GM12878 (cell line): ENCODE measurements at regions not wholly inside any gene's neighbourhood (a gene's known extent, or its start where the extent isn't known, plus 50 kb on each side); places are given as distances from the start of the nearest gene placed in this dataset.

Experiments
- ATAC-seq: fragments of 200-7000 bp; cut with Tn5 transposase; 3 replicates; pipeline ENCODE4 v1.9.1; 2020; ENCODE audit warnings: mild to moderate bottlenecking, moderate library complexity
- BruUV-seq: library from RNA; stranded (reverse); fragments of 400-500 nt; replicated peaks from 2 replicates; lab custom pipeline; 2021; lab: Mats Ljungman, UMichigan
- CTCF ChIA-PET: fragments of 300-600 bp; sonication (Branson Sonifier 250); formaldehyde crosslinking; extraction: SDS; loops from one replicate; lab custom pipeline; 2021; ENCODE audit warnings: inconsistent platforms; lab: Yijun Ruan, JAX
- POLR2A ChIA-PET: fragments of 350-600 bp; formaldehyde crosslinking; extraction: SDS; loops from one replicate; lab custom pipeline; 2021; ENCODE audit warnings: inconsistent platforms; lab: Charles Lee
- RAD21 ChIA-PET: fragments of 300-600 bp; sonication (Branson Sonifier 250); formaldehyde crosslinking; loops from one replicate; lab custom pipeline; 2023; ENCODE audit warnings: antibody characterized with exemption; ENCODE audit not compliant: unreplicated experiment; lab: Charles Lee
- SMC1A ChIA-PET: fragments of 300-600 bp; sonication (Branson Sonifier 250); formaldehyde crosslinking; loops from one replicate; lab custom pipeline; 2023; ENCODE audit not compliant: unreplicated experiment, uncharacterized antibody; lab: Charles Lee
- DNase-seq: peaks from one replicate; pipeline ENCODE4 v3.0.0-alpha.2; 2011; ENCODE audit warnings: low read depth, low spot score
- FAIRE-seq: peaks from 3 replicates; lab custom pipeline; 2011; peaks lifted over from hg19 to GRCh38; lab: Jason Lieb, UNC
- H2AFZ ChIP-seq: 2 replicates; pipeline ENCODE4 v1.6.0; 2011; ENCODE audit warnings: low read depth, low read length, control low read depth; ENCODE audit not compliant: control insufficient read depth
- H3K27ac ChIP-seq: 2 replicates; pipeline ENCODE4 v1.5.1; 2011; ENCODE audit warnings: control low read depth; ENCODE audit not compliant: control insufficient read depth, insufficient read depth
- H3K27me3 ChIP-seq, 2 experiments: replicated peaks in 1 of 2; 2 replicates each; pipeline versions ENCODE4 v1.6.0 to v1.6.1; 2011; ENCODE audit warnings: low read length in 1 of 2; ENCODE audit not compliant: control insufficient read depth in 2 of 2, insufficient read depth in 2 of 2
- H3K36me3 ChIP-seq, 2 experiments: 2 replicates each; pipeline ENCODE4 v1.5.1; 2011; ENCODE audit warnings: low read length in 1 of 2; ENCODE audit not compliant: control insufficient read depth in 2 of 2, insufficient read depth in 2 of 2
- H3K4me1 ChIP-seq: 2 replicates; pipeline ENCODE4 v1.6.1; 2011; ENCODE audit warnings: mild to moderate bottlenecking, low read length, moderate library complexity, mixed read lengths; ENCODE audit not compliant: control insufficient read depth, insufficient read depth
- H3K4me2 ChIP-seq: 2 replicates; pipeline ENCODE4 v1.6.0; 2011; ENCODE audit warnings: control low read depth; ENCODE audit not compliant: control insufficient read depth, insufficient read depth
- H3K4me3 ChIP-seq: fragments of 200-600 bp; sonication (generic); 2 replicates; pipeline ENCODE4 v1.5.1; 2016
- H3K79me2 ChIP-seq: 2 replicates; pipeline ENCODE4 v1.6.0; 2011; ENCODE audit warnings: low read length; ENCODE audit not compliant: control insufficient read depth, insufficient read depth
- H3K9ac ChIP-seq: 2 replicates; pipeline ENCODE4 v1.8.0; 2011; ENCODE audit warnings: low read length, control low read depth, mixed read lengths; ENCODE audit not compliant: control insufficient read depth, insufficient read depth
- H3K9me3 ChIP-seq: replicated peaks from 3 replicates; pipeline ENCODE4 v1.5.1; 2011; ENCODE audit warnings: mild to moderate bottlenecking, low read length; ENCODE audit not compliant: control insufficient read depth, insufficient read depth
- H4K20me1 ChIP-seq: 2 replicates; pipeline ENCODE4 v1.6.0; 2011; ENCODE audit not compliant: control insufficient read depth, insufficient read depth
- BMI1 ChIP-seq: fragments of 450-650 bp; IDR thresholded peaks from 2 replicates; pipeline ENCODE4 v1.6.1; 2016; ENCODE audit warnings: mild to moderate bottlenecking, moderate library complexity, borderline replicate concordance
- CHD1 ChIP-seq: IDR thresholded peaks from 2 replicates; pipeline ENCODE4 v1.6.1; 2012; ENCODE audit warnings: low read depth, low read length, improper control_type of control experiment
- IKZF2 ChIP-seq, 2 experiments: fragments of 450-650 bp; IDR thresholded peaks; 2 replicates each; pipeline ENCODE4 v1.6.1; 2017; ENCODE audit warnings: mild to moderate bottlenecking in 2 of 2, moderate library complexity in 2 of 2
- MTA2 ChIP-seq: fragments of 450-650 bp; IDR thresholded peaks from 2 replicates; pipeline ENCODE4 v1.6.1; 2016; ENCODE audit warnings: low read depth, mild to moderate bottlenecking, moderate library complexity
- NR2C1 ChIP-seq: fragments of 450-650 bp; IDR thresholded peaks from 2 replicates; pipeline ENCODE4 v1.6.1; 2017; ENCODE audit warnings: antibody characterized with exemption, mild to moderate bottlenecking, moderate library complexity
- NR2F1 ChIP-seq: fragments of 450-650 bp; conservative IDR thresholded peaks from 2 replicates; pipeline ENCODE4 v1.6.1; 2017; ENCODE audit warnings: mild to moderate bottlenecking
- RAD51 ChIP-seq: fragments of 450-650 bp; IDR thresholded peaks from 2 replicates; pipeline ENCODE4 v1.6.1; 2016; ENCODE audit warnings: moderate library complexity, mild to moderate bottlenecking, inconsistent platforms
- SREBF1 ChIP-seq: IDR thresholded peaks from 2 replicates; pipeline ENCODE4 v1.6.1; 2012; ENCODE audit warnings: mild to moderate bottlenecking, low read length
- TAF1 ChIP-seq: IDR thresholded peaks from 2 replicates; pipeline ENCODE4 v1.6.1; 2011; ENCODE audit warnings: mild to moderate bottlenecking, low read depth, low read length, borderline replicate concordance
- TBL1XR1 ChIP-seq: IDR thresholded peaks from 2 replicates; pipeline ENCODE4 v1.6.1; 2012; ENCODE audit warnings: low read depth, low read length, improper control_type of control experiment
- TCF12 ChIP-seq: IDR thresholded peaks from 2 replicates; pipeline ENCODE4 v1.6.1; 2011; ENCODE audit warnings: low read depth, mild to moderate bottlenecking, low read length
- YBX1 ChIP-seq: fragments of 450-650 bp; IDR thresholded peaks from 2 replicates; pipeline ENCODE4 v1.6.1; 2016; ENCODE audit warnings: antibody characterized with exemption
- ZNF24 ChIP-seq: fragments of 450-650 bp; IDR thresholded peaks from 2 replicates; pipeline ENCODE4 v1.6.1; 2017; ENCODE audit warnings: antibody characterized with exemption, mild to moderate bottlenecking
- WGBS: methylation state at CpG from one replicate; pipeline ENCODE4 v1.1.6; 2016; ENCODE audit warnings: low lambda C conversion rate; ENCODE audit not compliant: insufficient replicate concordance, insufficient coverage; ENCODE audit errors: missing lambda C conversion rate; 5-methylcytosine and 5-hydroxymethylcytosine counted together
- in situ Hi-C: fragments of 300-500 bp; cut with MboI; formaldehyde crosslinking; loops from 9 replicates; pipeline ENCODE4 v1.14.3; 2018; ENCODE audit warnings: mixed read lengths
- intact Hi-C: fragments of 100-400 bp; cut with micrococcal nuclease; formaldehyde crosslinking; loops from one replicate; pipeline ENCODE4 v1.14.2; 2022; ENCODE audit not compliant: unreplicated experiment
- TF ChIP-seq, protein P1 (sequence below): IDR thresholded peaks from 2 replicates; pipeline ENCODE4 v1.6.1; 2011; ENCODE audit warnings: mild to moderate bottlenecking, low read depth, low read length, moderate library complexity; ENCODE audit not compliant: insufficient replicate concordance
- TF ChIP-seq, protein P2 (sequence below): IDR thresholded peaks from 2 replicates; pipeline ENCODE4 v1.6.1; 2011; ENCODE audit warnings: borderline replicate concordance, low read depth, mild to moderate bottlenecking, moderate library complexity, mixed read lengths, low read length; ENCODE audit not compliant: insufficient read depth; ENCODE audit errors: extremely low read length

DNA sequence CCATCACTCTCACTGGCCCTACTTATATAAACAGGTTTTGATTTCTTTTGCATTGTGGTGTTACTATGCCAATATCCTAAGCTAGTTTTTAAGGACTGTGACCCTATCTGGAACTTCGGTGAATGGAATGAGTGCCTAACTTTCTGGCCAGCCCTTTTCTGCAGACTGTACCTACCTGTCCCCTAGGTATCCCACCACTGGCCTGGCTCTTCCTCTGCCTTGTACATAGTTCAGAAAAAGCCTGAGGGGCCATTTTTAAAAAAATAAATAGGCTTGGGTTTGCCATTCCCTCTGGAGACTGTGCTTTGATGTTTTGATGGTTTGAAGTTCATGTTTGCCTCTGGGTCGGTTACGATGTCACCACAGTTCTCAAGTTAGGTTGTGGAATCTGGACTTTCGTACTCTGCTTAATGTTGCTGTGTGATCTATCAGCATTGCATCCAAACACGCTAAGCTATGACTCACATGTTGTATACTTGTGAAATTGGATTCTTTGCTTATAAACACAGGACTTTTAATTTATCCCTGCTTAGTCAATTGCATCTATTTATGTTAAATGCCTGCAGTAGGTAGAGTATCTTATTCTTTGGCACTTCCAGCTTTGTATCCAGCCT, 182.0 kb downstream of the ANKRD50 start:
- TF ChIP-seq NR2F1 (no peak), YBX1 (no peak), NR2C1 (no peak)
- TF ChIP-seq, protein P1, sequence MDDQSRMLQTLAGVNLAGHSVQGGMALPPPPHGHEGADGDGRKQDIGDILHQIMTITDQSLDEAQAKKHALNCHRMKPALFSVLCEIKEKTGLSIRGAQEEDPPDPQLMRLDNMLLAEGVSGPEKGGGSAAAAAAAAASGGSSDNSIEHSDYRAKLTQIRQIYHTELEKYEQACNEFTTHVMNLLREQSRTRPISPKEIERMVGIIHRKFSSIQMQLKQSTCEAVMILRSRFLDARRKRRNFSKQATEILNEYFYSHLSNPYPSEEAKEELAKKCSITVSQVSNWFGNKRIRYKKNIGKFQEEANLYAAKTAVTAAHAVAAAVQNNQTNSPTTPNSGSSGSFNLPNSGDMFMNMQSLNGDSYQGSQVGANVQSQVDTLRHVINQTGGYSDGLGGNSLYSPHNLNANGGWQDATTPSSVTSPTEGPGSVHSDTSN, result no peak
- RAD21 ChIA-PET, result no interaction called here
- DNase-seq (no peak), ATAC-seq (no peak), FAIRE-seq (no peak)
- H3K27me3 ChIP-seq, result no peaks in the 10 kb centered on the region; a peak in 1 of 4 replicates
- H3K9me3 ChIP-seq, result no peaks in the 10 kb centered on the region
- H2AFZ ChIP-seq, result no peak overlapping the region
- no peak overlapping the region for H3K4me2 ChIP-seq
- WGBS, result 40% methylated on average over 5 of the region's 5 CpGs
- H4K20me1 ChIP-seq, result no peaks in the 10 kb centered on the region; the same call in 1 of the 2 replicates
- CTCF ChIA-PET, result no interaction called here
- no peaks in the 10 kb centered on the region for H3K4me1 ChIP-seq
- SMC1A ChIA-PET, result no interaction called here
- H3K36me3 ChIP-seq, result no peaks in the 10 kb centered on the region
- BruUV-seq, result no TSS peak
- in situ Hi-C loops, result no loop called here
- no peak overlapping the region for H3K27ac ChIP-seq
- no peaks in the 10 kb centered on the region for H3K79me2 ChIP-seq
- POLR2A ChIA-PET, result no interaction called here
- no peak overlapping the region for H3K4me3 ChIP-seq
- intact Hi-C loops, result no loop called here
- no peak overlapping the region for H3K9ac ChIP-seq

DNA sequence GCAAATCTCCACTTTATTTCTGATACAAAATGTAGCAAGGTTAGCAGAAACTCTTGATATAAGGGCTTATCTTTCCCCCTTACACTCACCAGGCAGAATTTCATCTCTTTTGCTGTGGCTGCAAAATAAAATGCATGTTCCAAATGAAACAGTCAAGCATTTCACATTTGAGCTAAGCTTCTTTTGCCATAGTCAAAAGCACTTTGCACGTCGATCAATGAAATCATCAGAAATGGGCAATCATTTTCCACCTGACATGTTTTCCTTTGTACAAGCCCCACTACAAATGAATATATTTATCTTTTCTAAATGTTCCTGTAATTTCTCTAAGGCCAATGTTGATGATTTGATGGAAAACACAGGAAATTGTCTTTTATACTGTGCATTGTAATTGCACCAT, 178.4 kb downstream of the ANKRD50 start:
- no peak overlapping the region for H3K4me3 ChIP-seq
- no peaks in the 10 kb centered on the region for H3K9me3 ChIP-seq
- SMC1A ChIA-PET, result interaction anchor here (0.7 kb wide), 1 partner anchor 403 kb away, joined by 4 read pairs; no protein-coding TSS in a partner anchor
- CTCF ChIA-PET, result no interaction called here
- BruUV-seq, result no TSS peak
- 98% methylated on average over 2 of the region's 2 CpGs for WGBS
- H3K27me3 ChIP-seq, result no peaks in the 10 kb centered on the region; a peak in 1 of 4 replicates
- no peak overlapping the region for H2AFZ ChIP-seq
- no peak for DNase-seq
- no peaks in the 10 kb centered on the region for H3K4me1 ChIP-seq
- intact Hi-C loops (no loop called here), in situ Hi-C loops (no loop called here)
- no peak for ATAC-seq
- RAD21 ChIA-PET, result no interaction called here
- FAIRE-seq, result no peak
- no peak overlapping the region for H3K27ac ChIP-seq
- H3K9ac ChIP-seq, result no peak overlapping the region
- H4K20me1 ChIP-seq, result no peaks in the 10 kb centered on the region; the same call in 1 of the 2 replicates
- H3K36me3 ChIP-seq, result no peaks in the 10 kb centered on the region
- no peak overlapping the region for H3K4me2 ChIP-seq
- no peaks in the 10 kb centered on the region for H3K79me2 ChIP-seq
- POLR2A ChIA-PET, result no interaction called here
- TF ChIP-seq SREBF1 (no peak), TAF1 (no peak), ZNF24 (no peak), RAD51 (no peak), TCF12 (no peak), MTA2 (no peak), TBL1XR1 (no peak), IKZF2 (IDR thresholded peaks at IDR 0.05) (no peak), BMI1 (no peak), CHD1 (no peak)
- TF ChIP-seq, protein P2, sequence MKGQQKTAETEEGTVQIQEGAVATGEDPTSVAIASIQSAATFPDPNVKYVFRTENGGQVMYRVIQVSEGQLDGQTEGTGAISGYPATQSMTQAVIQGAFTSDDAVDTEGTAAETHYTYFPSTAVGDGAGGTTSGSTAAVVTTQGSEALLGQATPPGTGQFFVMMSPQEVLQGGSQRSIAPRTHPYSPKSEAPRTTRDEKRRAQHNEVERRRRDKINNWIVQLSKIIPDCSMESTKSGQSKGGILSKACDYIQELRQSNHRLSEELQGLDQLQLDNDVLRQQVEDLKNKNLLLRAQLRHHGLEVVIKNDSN, result no peak
